Upper lobe of right lung (tissue), 1 donor: ENCODE measurements at regions not wholly inside any gene's neighbourhood (a gene's known extent, or its start where the extent isn't known, plus 50 kb on each side); places are given as distances from the start of the nearest gene placed in this dataset.
A peak's percentile ranks its signal among the peaks of the same experiment; 100 is the strongest.

Experiments used
- ATAC-seq: fragments of 200-7000 bp; cut with Tn5 transposase; one replicate; pipeline ENCODE4 v1.9.1; 2020; ENCODE audit warnings: mild to moderate bottlenecking, moderate library complexity
- DNase-seq: peaks from one replicate; pipeline ENCODE4 v3.0.0-alpha.2; 2020
- H3K27ac ChIP-seq: fragments of 200-600 bp; one replicate; pipeline ENCODE4 v1.8.0; 2022
- H3K27me3 ChIP-seq: fragments of 200-600 bp; one replicate; pipeline ENCODE4 v1.8.0; 2022; ENCODE audit warnings: mild to moderate bottlenecking
- H3K36me3 ChIP-seq: fragments of 200-600 bp; one replicate; pipeline ENCODE4 v1.8.0; 2022
- H3K4me1 ChIP-seq: fragments of 200-600 bp; one replicate; pipeline ENCODE4 v1.8.0; 2022
- H3K4me3 ChIP-seq: fragments of 200-600 bp; one replicate; pipeline ENCODE4 v1.8.0; 2022; ENCODE audit warnings: mild to moderate bottlenecking
- H3K9me3 ChIP-seq: fragments of 200-600 bp; one replicate; pipeline ENCODE4 v1.8.0; 2022
- CTCF ChIP-seq: fragments of 200-600 bp; IDR thresholded peaks from one replicate; pipeline ENCODE4 v1.8.0; 2022; ENCODE audit warnings: antibody characterized with exemption
- intact Hi-C: fragments of 100-400 bp; cut with DNase I; formaldehyde crosslinking; loops from one replicate; pipeline ENCODE4 v1.11.0; 2022
- donor health status: DM: no; HTN: yes; CAD: no; lungs with severe emphysema.

GRCh38 chr2:13193075-13193474, 476.3 kb downstream of the TRIB2 start:
- H3K27me3 ChIP-seq: no peaks in the 10 kb centered on the region
- H3K4me1 ChIP-seq: no peaks in the 10 kb centered on the region
- no peak for TF ChIP-seq CTCF
- H3K9me3 ChIP-seq: no peaks in the 10 kb centered on the region
- H3K27ac ChIP-seq: no peak overlapping the region
- DNase-seq (no peak), ATAC-seq (no peak)
- intact Hi-C loops: no loop called here
- no peaks in the 10 kb centered on the region for H3K36me3 ChIP-seq
- H3K4me3 ChIP-seq: no peak overlapping the region

- Histone ChIP-seq H3K27ac (no peak overlapping the region), H3K36me3 (no peaks in the 10 kb centered on the region), H3K9me3 (no peaks in the 10 kb centered on the region), H3K4me1 (no peaks in the 10 kb centered on the region), H3K4me3 (no peak overlapping the region), H3K27me3 (no peaks in the 10 kb centered on the region)
- TF ChIP-seq CTCF: peak; percentile 17
- DNase-seq (no peak), ATAC-seq (no peak)
- intact Hi-C loops: no loop called here
Measured at GRCh38 chr2:13193900-13194299, 477.2 kb downstream of the TRIB2 start.

DNA sequence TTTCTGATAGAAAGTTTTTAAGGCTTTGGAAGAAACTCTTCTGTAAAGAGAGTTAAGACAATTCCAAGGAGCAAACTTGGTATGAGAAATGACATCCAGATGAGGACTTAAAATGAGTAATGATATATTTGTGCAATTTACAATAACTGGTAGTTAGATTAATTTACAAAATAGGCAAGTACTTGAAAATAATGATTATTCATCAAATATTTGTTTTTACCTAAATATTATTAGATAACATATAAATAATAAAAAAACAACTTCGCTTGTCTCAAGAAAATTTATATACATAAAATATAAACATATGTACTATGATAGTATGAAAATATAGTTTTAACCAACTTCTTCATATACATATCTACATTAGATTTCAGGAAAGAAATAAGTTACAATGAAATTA, 478.5 kb downstream of the TRIB2 start:
- no peaks in the 10 kb centered on the region for H3K9me3 ChIP-seq

GRCh38 chr2:13197248-13197647, 480.5 kb downstream of the TRIB2 start:
- Histone ChIP-seq H3K27ac (no peak overlapping the region), H3K4me3 (no peak overlapping the region), H3K9me3 (no peaks in the 10 kb centered on the region), H3K27me3 (no peaks in the 10 kb centered on the region), H3K4me1 (no peaks in the 10 kb centered on the region), H3K36me3 (no peaks in the 10 kb centered on the region)
- no peak for TF ChIP-seq CTCF
- intact Hi-C loops: no loop called here
- ATAC-seq (no peak), DNase-seq (no peak)

More for the DNA sequence above, 478.5 kb downstream of the TRIB2 start:
- Histone ChIP-seq H3K4me1 (no peaks in the 10 kb centered on the region), H3K36me3 (no peaks in the 10 kb centered on the region), H3K27me3 (no peaks in the 10 kb centered on the region), H3K27ac (no peak overlapping the region), H3K4me3 (no peak overlapping the region)
- DNase-seq: no peak
- no peak for ATAC-seq
- intact Hi-C loops: no loop called here
- TF ChIP-seq CTCF: no peak

DNA sequence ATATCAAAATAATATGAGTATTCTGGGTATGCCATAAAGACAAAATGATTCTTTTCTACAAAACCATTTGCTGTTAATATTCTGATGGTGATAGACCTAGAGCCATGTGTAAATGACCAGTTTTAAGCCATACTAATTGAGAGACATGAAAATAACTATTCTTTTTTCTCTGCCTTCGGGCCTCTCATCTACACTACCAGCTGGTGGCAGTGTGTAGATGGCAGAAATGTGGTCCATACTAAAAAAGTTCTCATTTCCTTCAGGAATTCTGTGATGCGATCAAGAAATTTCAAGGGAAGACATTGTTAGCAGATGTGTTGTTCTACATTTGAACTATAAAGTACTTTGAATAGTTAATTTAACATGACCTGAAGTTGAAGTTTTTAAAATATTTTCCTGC, 485.2 kb downstream of the TRIB2 start:
- ATAC-seq (no peak), DNase-seq (no peak)
- no peak for TF ChIP-seq CTCF
- Histone ChIP-seq H3K9me3 (no peaks in the 10 kb centered on the region), H3K4me1 (no peaks in the 10 kb centered on the region), H3K36me3 (no peaks in the 10 kb centered on the region), H3K4me3 (no peak overlapping the region), H3K27me3 (no peaks in the 10 kb centered on the region), H3K27ac (no peak overlapping the region)
- intact Hi-C loops: no loop called here

- intact Hi-C loops: no loop called here
- no peak for ATAC-seq
- Histone ChIP-seq H3K27me3 (no peaks in the 10 kb centered on the region), H3K4me3 (no peak overlapping the region), H3K36me3 (no peaks in the 10 kb centered on the region), H3K9me3 (no peaks in the 10 kb centered on the region), H3K4me1 (no peaks in the 10 kb centered on the region), H3K27ac (no peak overlapping the region)
- TF ChIP-seq CTCF: no peak
- DNase-seq: no peak
Measured at GRCh38 chr2:13212115-13212514, 495.4 kb downstream of the TRIB2 start.
